HG02571 (cell line): ENCODE measurements at regions not wholly inside any gene's neighbourhood (a gene's known extent, or its start where the extent isn't known, plus 50 kb on each side); places are given as distances from the start of the nearest gene placed in this dataset.

Experiments used
- ATAC-seq: cut with Tn5 transposase; IDR thresholded peaks from one replicate; pipeline ENCODE4 v1.9.1; 2021; ENCODE audit warnings: mild to moderate bottlenecking, moderate library complexity; ENCODE audit not compliant: unreplicated experiment

DNA sequence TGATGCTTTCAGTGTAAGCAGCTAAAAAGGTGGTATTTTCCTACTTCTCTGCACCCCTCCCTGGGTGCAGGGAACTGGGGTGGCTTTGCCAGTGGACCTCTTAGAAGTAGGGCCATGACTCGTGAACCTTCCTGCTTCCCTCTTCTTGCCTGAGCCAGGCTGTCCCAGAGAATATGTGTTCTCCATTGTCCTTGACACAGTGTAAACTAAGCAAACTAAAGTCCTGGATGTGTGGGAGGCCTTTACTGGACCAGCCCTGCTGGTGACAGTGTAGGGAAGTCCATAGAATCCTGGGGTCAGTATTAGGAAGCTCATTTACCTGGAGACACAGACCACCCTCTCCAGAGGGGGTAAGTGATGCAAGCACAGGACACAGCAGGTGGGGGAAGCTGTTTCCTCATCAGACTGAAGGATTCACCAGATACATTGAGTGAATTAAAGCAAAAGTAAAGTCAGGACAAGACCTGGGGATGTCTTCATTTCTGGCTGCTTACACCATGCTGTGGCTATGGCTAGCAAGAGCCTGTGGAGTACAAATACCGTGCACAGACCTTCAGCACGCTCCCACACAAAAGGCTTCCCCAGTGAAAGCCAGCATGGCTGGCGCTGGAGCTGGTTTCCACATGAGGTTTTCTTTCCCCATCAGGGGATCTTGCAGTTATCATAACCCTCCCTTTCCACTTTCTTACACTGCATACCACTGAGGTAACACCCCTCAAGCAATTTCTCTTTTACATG is 64.8 kb upstream of the LPP start:
- no peak for ATAC-seq

DNA sequence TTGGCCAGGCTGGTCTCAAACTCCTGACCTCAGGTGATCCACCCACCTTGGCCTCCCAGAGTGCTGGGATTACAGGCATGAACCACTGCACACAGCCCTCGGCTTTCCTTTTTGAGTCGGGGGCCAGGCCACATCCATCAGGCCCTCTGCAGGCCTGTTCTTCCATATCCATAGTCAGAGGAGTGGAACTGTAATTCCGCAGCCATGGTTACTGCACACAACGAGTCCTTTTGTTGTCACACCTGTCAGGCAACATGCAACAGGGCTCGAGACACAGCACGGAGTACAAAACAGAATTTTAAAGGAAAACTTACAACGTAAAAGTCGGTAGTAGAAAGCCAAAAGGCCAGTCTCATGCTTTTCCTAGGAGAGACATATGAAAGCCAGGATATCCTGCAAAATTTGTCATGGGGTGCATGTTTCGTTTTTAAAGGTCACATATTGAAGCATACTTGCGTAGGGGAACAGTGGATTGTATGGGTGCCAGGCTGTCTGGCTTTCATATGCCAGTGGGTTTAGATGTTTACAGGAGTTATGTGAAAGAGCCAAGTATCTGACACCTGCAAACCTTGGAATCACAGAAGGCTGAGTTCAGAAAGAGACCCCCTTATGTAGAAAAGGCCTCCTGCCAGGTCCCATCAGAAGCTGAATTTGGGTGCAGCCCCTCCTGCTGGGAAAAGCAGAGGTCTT is 63.2 kb upstream of the LPP start:
- ATAC-seq, result no peak

DNA sequence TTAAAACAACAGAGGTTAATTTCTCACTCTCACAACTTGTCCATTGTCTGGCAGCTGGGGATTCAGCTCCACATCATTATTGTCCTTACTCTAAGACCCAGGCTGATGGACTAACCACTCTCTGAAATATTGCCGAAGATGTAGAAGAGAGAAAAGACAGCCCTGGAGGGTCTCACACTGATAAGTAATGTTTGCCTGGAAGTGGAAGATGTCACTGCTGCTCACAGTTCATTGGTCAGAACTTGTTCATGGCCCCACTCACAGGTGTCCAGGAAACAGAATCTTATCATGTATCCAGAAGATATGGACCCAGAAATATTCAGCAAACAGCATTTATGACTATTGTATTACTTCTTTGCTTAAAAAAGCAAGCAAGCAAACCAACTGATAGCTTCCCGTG is 62.2 kb upstream of the LPP start:
- ATAC-seq, result no peak

DNA sequence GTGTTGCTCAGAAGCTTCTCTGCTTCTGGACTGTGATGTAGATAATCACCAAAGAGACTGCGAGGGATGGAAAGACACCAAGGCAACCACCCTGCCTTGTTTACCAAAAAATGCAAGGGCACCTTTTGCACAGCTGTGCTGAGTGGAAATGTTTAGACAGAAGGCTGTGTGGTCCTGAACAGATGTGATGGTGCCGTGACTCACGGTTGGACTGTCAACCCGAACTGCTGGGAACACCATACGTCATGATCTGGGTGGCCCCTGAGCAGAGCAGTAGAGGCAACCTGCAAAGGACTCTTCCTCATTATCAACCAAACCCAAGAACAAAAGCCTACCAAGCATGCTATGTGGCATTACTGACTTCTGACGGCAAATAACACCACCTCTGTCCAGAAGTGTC is 61.3 kb upstream of the LPP start:
- ATAC-seq, result no peak

DNA sequence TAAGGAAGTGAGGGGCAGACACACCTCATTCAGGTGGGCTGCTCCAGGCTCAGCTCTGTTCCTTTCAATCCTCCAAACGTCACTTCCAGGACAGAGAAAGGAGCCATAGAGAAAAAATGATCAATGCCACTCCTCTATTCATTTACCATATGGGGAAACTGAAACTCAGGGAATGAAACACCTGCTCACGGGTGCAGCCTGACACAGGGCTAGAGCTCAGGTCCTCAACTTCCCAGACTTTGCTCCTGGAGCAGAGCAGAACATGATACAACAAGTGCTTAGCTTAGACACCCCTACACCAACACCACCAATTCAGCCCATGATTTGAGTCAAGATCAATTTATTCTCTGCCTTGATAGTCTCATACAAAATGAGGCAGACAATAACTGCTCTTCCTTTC is 58.5 kb upstream of the LPP start:
- ATAC-seq, result no peak

DNA sequence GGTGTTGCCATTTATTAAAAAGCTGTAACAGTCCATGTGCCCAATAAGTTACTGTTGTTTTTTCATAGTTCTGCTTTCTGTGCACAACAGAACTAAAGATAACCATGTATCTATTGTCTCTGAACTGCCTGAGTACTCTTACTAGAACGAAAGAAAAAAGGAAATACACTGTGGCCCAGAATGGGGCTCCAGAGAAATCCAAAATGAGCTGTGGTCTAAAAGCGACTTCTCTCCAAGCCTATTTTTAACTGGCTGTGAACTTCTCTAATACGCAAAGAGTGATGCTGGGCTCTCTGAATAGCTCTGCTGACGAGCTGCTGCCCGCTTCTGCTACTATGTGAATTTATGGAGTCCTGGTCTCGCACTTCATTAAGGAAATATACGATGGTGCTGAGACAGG is 56.2 kb upstream of the LPP start:
- ATAC-seq, result no peak

DNA sequence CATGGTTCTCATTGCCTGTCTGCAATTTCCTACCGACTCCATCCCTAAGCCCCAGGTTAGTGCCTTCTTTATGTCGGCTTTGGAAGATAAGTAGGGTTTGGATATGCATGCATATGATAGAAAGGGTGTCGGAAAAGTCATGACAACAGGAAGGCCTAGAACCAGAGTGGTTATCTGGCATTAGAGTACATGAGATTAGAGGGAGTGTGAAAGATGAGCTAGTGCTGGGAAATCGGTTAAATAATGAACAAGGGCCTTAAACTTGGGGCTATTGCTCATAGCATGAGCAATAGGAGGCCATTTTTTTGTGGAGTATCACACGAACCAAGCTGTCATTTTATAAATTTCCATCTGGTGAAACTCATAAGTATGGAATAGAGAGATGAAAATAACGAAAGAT is 54.0 kb upstream of the LPP start:
- ATAC-seq, result no peak

DNA sequence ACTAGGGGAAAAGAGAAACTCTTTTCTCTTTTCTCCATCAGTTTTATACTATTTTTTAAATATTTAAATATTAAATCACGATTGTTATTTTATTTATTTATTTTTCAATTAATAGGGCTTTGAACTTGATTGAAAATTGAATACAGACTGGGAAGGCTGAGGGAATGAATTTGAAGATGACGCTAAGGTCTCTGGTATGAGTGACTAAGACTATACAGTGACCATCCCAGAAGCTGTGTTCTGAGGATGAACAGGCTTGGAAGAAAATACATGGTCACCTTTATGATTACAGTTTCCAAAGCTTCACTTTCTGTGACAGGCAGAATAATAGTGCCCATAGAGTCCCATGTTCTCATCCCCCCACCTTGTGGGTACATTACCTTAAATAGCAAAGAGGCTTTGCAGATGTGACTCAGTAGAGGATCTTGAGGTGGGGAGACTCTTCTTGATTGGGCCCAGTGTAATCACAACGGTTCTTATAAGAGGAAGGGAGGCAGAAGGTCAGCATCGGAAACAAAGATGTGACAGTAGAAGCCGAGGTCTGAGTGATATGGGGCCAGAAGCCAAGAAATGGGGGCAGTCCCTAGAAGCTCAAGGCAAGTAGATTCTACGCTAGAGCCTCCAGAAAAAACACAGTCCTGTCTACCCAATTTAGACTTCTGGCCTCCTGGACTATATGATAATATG is 51.0 kb upstream of the LPP start:
- no peak for ATAC-seq

DNA sequence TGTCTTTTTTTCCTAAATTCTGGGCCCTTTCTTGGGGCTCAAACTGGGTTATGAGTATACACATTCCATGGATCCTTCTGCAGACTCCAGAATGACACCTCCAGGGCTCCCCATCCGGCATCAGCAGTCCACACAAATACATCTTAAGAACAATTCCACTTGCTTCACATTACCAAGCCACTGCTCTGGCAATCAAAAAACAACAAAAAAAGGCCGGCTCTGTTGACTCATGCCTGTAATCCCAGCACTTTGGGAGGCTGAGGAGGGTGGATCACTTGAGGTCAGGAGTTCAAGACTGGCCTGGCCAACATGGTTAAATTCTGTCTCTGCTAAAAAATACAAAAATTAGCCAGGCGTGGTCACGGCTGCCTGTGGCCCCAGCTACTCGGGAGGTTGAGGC is 49.9 kb upstream of the LPP start:
- ATAC-seq, result no peak
